HL-60 (cell line): ENCODE measurements at regions not wholly inside any gene's neighbourhood (a gene's known extent, or its start where the extent isn't known, plus 50 kb on each side); places are given as distances from the start of the nearest gene placed in this dataset.

Experiments used
- CTCF ChIP-seq: IDR thresholded peaks from one replicate; pipeline ENCODE4 v1.5.1; 2011; ENCODE audit warnings: low read length, control low read depth, inconsistent platforms; ENCODE audit not compliant: insufficient read depth
- POLR2AphosphoS5 ChIP-seq: IDR thresholded peaks from 2 replicates; pipeline ENCODE4 v1.6.1; 2012; ENCODE audit warnings: low read depth
- SPI1 ChIP-seq: IDR thresholded peaks from 2 replicates; pipeline ENCODE4 v1.6.1; 2012; ENCODE audit warnings: low read depth, mild to moderate bottlenecking, borderline replicate concordance

- no peak for TF ChIP-seq CTCF
- no peak for TF ChIP-seq SPI1
- TF ChIP-seq POLR2AphosphoS5, result no peak
Measured at GRCh38 chr5:175168882-175169507, 275.0 kb downstream of the DRD1 start.
